IMR-90 (cell line): ENCODE measurements at regions not wholly inside any gene's neighbourhood (a gene's known extent, or its start where the extent isn't known, plus 50 kb on each side); places are given as distances from the start of the nearest gene placed in this dataset.

Source experiments
- BHLHE40 ChIP-seq: fragments of 150-350 bp; IDR thresholded peaks from 2 replicates; pipeline ENCODE4 v1.6.1; 2016; ENCODE audit warnings: mild to moderate bottlenecking, low read depth, low read length
- MAFK ChIP-seq: IDR thresholded peaks from 2 replicates; pipeline ENCODE4 v1.6.1; 2012; ENCODE audit warnings: low read depth, low read length, improper control_type of control experiment
- POLR2A ChIP-seq: IDR thresholded peaks from 2 replicates; pipeline ENCODE4 v1.6.1; 2012; ENCODE audit warnings: mild to moderate bottlenecking, low read depth, low read length
- RFX5 ChIP-seq: IDR thresholded peaks from 2 replicates; pipeline ENCODE4 v1.8.0; 2012; ENCODE audit warnings: low read depth, mild to moderate bottlenecking, low read length, moderate library complexity
- SMC3 ChIP-seq: fragments of 150-350 bp; IDR thresholded peaks from 2 replicates; pipeline ENCODE4 v1.6.1; 2016; ENCODE audit warnings: low read depth, mild to moderate bottlenecking, antibody characterized with exemption, low read length, moderate library complexity
- USF2 ChIP-seq: fragments of 150-350 bp; IDR thresholded peaks from 2 replicates; pipeline ENCODE4 v1.6.1; 2017; ENCODE audit warnings: mild to moderate bottlenecking, antibody characterized with exemption, low read length, low read depth
- TF ChIP-seq, protein P1 (sequence below): conservative IDR thresholded peaks from 2 replicates; pipeline ENCODE4 v1.5.1; 2012; ENCODE audit warnings: mild to moderate bottlenecking, low read depth, low read length, improper control_type of control experiment

DNA sequence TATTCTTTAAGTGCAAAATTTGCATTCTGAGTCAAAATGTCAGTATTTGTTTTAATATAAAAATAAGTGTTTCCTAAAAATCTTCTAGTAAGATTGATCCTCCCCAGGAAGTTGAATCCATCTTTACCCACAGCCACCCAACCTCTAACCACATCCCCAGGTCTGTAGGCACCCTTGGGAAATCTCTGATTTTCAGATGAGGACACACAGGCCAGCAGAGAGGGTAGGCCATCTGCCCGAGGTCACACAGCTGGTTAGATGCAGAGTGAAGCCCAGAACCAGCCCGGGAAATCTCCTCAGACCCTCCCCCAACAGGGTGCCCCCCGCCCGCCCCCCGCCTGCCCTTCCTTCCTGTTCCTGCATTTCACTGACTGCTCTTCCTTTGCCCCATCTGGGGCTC is 277.5 kb downstream of the FBXW7 start:
- TF ChIP-seq, protein P1, sequence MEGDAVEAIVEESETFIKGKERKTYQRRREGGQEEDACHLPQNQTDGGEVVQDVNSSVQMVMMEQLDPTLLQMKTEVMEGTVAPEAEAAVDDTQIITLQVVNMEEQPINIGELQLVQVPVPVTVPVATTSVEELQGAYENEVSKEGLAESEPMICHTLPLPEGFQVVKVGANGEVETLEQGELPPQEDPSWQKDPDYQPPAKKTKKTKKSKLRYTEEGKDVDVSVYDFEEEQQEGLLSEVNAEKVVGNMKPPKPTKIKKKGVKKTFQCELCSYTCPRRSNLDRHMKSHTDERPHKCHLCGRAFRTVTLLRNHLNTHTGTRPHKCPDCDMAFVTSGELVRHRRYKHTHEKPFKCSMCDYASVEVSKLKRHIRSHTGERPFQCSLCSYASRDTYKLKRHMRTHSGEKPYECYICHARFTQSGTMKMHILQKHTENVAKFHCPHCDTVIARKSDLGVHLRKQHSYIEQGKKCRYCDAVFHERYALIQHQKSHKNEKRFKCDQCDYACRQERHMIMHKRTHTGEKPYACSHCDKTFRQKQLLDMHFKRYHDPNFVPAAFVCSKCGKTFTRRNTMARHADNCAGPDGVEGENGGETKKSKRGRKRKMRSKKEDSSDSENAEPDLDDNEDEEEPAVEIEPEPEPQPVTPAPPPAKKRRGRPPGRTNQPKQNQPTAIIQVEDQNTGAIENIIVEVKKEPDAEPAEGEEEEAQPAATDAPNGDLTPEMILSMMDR = no peak
- TF ChIP-seq POLR2A (no peak), MAFK (no peak), RFX5 (no peak), BHLHE40 (no peak), USF2 (no peak), SMC3 (no peak)
